K562 (cell line): ENCODE measurements at regions not wholly inside any gene's neighbourhood (a gene's known extent, or its start where the extent isn't known, plus 50 kb on each side); places are given as distances from the start of the nearest gene placed in this dataset.

Experiments used
- HNRNPL ChIP-seq: fragments of 200-400 bp; formaldehyde crosslinking; IDR thresholded peaks from 2 replicates; pipeline ENCODE4 v1.6.1; 2017; ENCODE audit warnings: low read depth, mild to moderate bottlenecking, low read length
- HOXB6 ChIP-seq: fragments of 250-450 bp; sonication (Bioruptor Pico); IDR thresholded peaks from 2 replicates; pipeline ENCODE4 v1.5.1; 2022; ENCODE audit warnings: mild to moderate bottlenecking, borderline replicate concordance
- RBM17 ChIP-seq: fragments of 200-400 bp; formaldehyde crosslinking; IDR thresholded peaks from 2 replicates; pipeline ENCODE4 v1.6.1; 2017; ENCODE audit warnings: low read depth, mild to moderate bottlenecking, low read length, borderline replicate concordance
- RBM22 ChIP-seq: fragments of 200-400 bp; formaldehyde crosslinking; IDR thresholded peaks from 2 replicates; pipeline ENCODE4 v1.6.1; 2018; ENCODE audit warnings: low read length, low read depth; ENCODE audit not compliant: poor library complexity, severe bottlenecking
- REST ChIP-seq, 2 experiments: fragments of 450-650 bp; formaldehyde crosslinking in 1 of 2; IDR thresholded peaks; 2 replicates each; pipeline versions ENCODE4 v1.4.0 to v1.6.1; 2014 to 2020; ENCODE audit warnings: mild to moderate bottlenecking in 2 of 2, borderline replicate concordance in 1 of 2, low read depth in 1 of 2
- STAT5A ChIP-seq: IDR thresholded peaks from 2 replicates; pipeline ENCODE4 v1.6.1; 2012; ENCODE audit warnings: low read length, inconsistent platforms, borderline replicate concordance
- ZNF695 ChIP-seq: fragments of 450-650 bp; formaldehyde crosslinking; IDR thresholded peaks from 2 replicates; pipeline ENCODE4 v1.4.0; 2020; ENCODE audit warnings: mild to moderate bottlenecking, moderate library complexity

- TF ChIP-seq REST (IDR thresholded peaks at IDR 0.05; ENCODE audit: borderline replicate concordance) (peak; percentile 44; the same call in 1 of the 2 replicates), REST (CRISPR knock-in tag; IDR thresholded peaks at IDR 0.05; ENCODE audit: low read depth) (no peak), ZNF695 (CRISPR knock-in tag) (no peak), HNRNPL (no peak), HOXB6 (CRISPR knock-in tag) (no peak), STAT5A (no peak), RBM22 (no peak), RBM17 (no peak)
- TF ChIP-seq, all 486 proteins: peak for 3
Observed at GRCh38 chr4:104860238-104861123, 286.2 kb upstream of the TET2 start (continued).
